H9 (cell line): ENCODE measurements at regions not wholly inside any gene's neighbourhood (a gene's known extent, or its start where the extent isn't known, plus 50 kb on each side); places are given as distances from the start of the nearest gene placed in this dataset.
A peak's percentile ranks its signal among the peaks of the same experiment; 100 is the strongest.

Experiments
- DNase-seq: peaks from one replicate; pipeline ENCODE4 v3.0.0-alpha.2; 2017
- H2AFZ ChIP-seq: one replicate; pipeline ENCODE4 v1.6.1; 2013; ENCODE audit warnings: mild to moderate bottlenecking, low read length, control low read depth, moderate library complexity
- H2AK5ac ChIP-seq: 2 replicates; pipeline ENCODE4 v1.6.1; 2013; ENCODE audit warnings: low read length, control low read depth, mixed read lengths; ENCODE audit not compliant: insufficient read length
- H2BK120ac ChIP-seq: one replicate; pipeline ENCODE4 v1.6.1; 2013; ENCODE audit warnings: low read depth, mild to moderate bottlenecking, low read length, control low read depth, inconsistent platforms; ENCODE audit not compliant: poor library complexity, severe bottlenecking
- H2BK12ac ChIP-seq: 2 replicates; pipeline ENCODE4 v1.6.1; 2013; ENCODE audit warnings: low read length, control low read depth, mixed read lengths, low read depth; ENCODE audit not compliant: insufficient read length
- H2BK15ac ChIP-seq: 2 replicates; pipeline ENCODE4 v1.6.1; 2013; ENCODE audit warnings: low read depth, low read length, control low read depth
- H2BK20ac ChIP-seq: one replicate; pipeline ENCODE4 v1.6.1; 2013; ENCODE audit warnings: low read depth, mild to moderate bottlenecking, low read length, control low read depth, inconsistent platforms; ENCODE audit not compliant: poor library complexity, severe bottlenecking
- H2BK5ac ChIP-seq: 2 replicates; pipeline ENCODE4 v1.6.1; 2013; ENCODE audit warnings: low read length, control low read depth, mixed read lengths; ENCODE audit not compliant: insufficient read length
- H3K14ac ChIP-seq: 2 replicates; pipeline ENCODE4 v1.6.1; 2013; ENCODE audit warnings: low read length, control low read depth; ENCODE audit not compliant: insufficient read depth
- H3K18ac ChIP-seq: 2 replicates; pipeline ENCODE4 v1.6.1; 2013; ENCODE audit warnings: low read depth, mild to moderate bottlenecking, mixed read lengths, low read length, control low read depth; ENCODE audit not compliant: insufficient read length
- H3K23ac ChIP-seq: 2 replicates; pipeline ENCODE4 v1.6.1; 2013; ENCODE audit warnings: low read length, control low read depth, mixed read lengths, low read depth; ENCODE audit not compliant: insufficient read length
- H3K23me2 ChIP-seq: 2 replicates; pipeline ENCODE4 v1.6.1; 2013; ENCODE audit warnings: low read depth, mild to moderate bottlenecking, mixed read lengths, low read length, control low read depth; ENCODE audit not compliant: insufficient read length, poor library complexity, severe bottlenecking
- H3K27ac ChIP-seq: 2 replicates; pipeline ENCODE4 v1.5.1; 2013; ENCODE audit warnings: low read length, control low read depth, mixed read lengths, low read depth; ENCODE audit not compliant: insufficient read length
- H3K27me3 ChIP-seq: 2 replicates; pipeline ENCODE4 v1.6.1; 2013; ENCODE audit warnings: low read length, control low read depth, inconsistent platforms; ENCODE audit not compliant: insufficient read depth
- H3K4ac ChIP-seq: 2 replicates; pipeline ENCODE4 v1.6.1; 2013; ENCODE audit warnings: low read depth, mild to moderate bottlenecking, control low read depth, inconsistent platforms, low read length, moderate library complexity
- H3K4me1 ChIP-seq: 2 replicates; pipeline ENCODE4 v1.6.1; 2013; ENCODE audit warnings: low read length, control low read depth, inconsistent platforms; ENCODE audit not compliant: insufficient read depth
- H3K4me2 ChIP-seq: 2 replicates; pipeline ENCODE4 v1.6.1; 2013; ENCODE audit warnings: low read length, control low read depth, mixed read lengths; ENCODE audit not compliant: insufficient read length, insufficient read depth
- H3K56ac ChIP-seq: 2 replicates; pipeline ENCODE4 v1.6.1; 2013; ENCODE audit warnings: low read depth, mild to moderate bottlenecking, mixed read lengths, low read length, control low read depth; ENCODE audit not compliant: insufficient read length
- H3K79me1 ChIP-seq: 2 replicates; pipeline ENCODE4 v1.6.1; 2013; ENCODE audit warnings: low read depth, mild to moderate bottlenecking, moderate library complexity, low read length, control low read depth, inconsistent platforms; ENCODE audit not compliant: insufficient read depth, poor library complexity, severe bottlenecking
- H3K79me2 ChIP-seq: 2 replicates; pipeline ENCODE4 v1.6.1; 2013; ENCODE audit warnings: low read length, control low read depth, inconsistent platforms; ENCODE audit not compliant: insufficient read depth
- H3K9ac ChIP-seq: 2 replicates; pipeline ENCODE4 v1.6.1; 2013; ENCODE audit warnings: low read length, control low read depth, mixed read lengths; ENCODE audit not compliant: insufficient read length; ENCODE audit errors: extremely low read depth
- H3K9me3 ChIP-seq: one replicate; pipeline ENCODE4 v1.6.1; 2013; ENCODE audit warnings: low read depth, low read length, inconsistent platforms; ENCODE audit not compliant: control insufficient read depth
- H3T11ph ChIP-seq: one replicate; pipeline ENCODE4 v1.6.1; 2013; ENCODE audit warnings: mild to moderate bottlenecking, low read length, control low read depth, inconsistent platforms
- H4K20me1 ChIP-seq: one replicate; pipeline ENCODE4 v1.6.1; 2013; ENCODE audit not compliant: control insufficient read depth, insufficient read length, insufficient read depth
- H4K5ac ChIP-seq: 2 replicates; pipeline ENCODE4 v1.6.1; 2013; ENCODE audit warnings: low read depth, mild to moderate bottlenecking, mixed read lengths, low read length, control low read depth; ENCODE audit not compliant: insufficient read length
- H4K8ac ChIP-seq: replicated peaks from 2 replicates; pipeline ENCODE4 v1.6.1; 2013; ENCODE audit warnings: low read length, control low read depth, mixed read lengths, low read depth; ENCODE audit not compliant: insufficient read length
- H4K91ac ChIP-seq: 2 replicates; pipeline ENCODE4 v1.6.1; 2013; ENCODE audit warnings: low read depth, mild to moderate bottlenecking, moderate library complexity, mixed read lengths, low read length, control low read depth; ENCODE audit not compliant: insufficient read length
- H3K27ac Mint-ChIP-seq, 3 experiments: 2 replicates in 2 of 3; 3 replicates in 1 of 3; pipeline ENCODE4 v1.8.0; 2020 to 2021; ENCODE audit warnings: mixed read lengths in 3 of 3, mild to moderate bottlenecking in 1 of 3, moderate library complexity in 1 of 3
- H3K27me3 Mint-ChIP-seq: 2 replicates; pipeline ENCODE4 v1.8.0; 2021; ENCODE audit warnings: low read depth, mild to moderate bottlenecking, moderate library complexity, mixed read lengths
- H3K36me3 Mint-ChIP-seq, 3 experiments: 2 replicates in 2 of 3; 3 replicates in 1 of 3; pipeline ENCODE4 v1.8.0; 2020 to 2021; ENCODE audit warnings: low read depth in 3 of 3, mixed read lengths in 3 of 3; ENCODE audit not compliant: insufficient read depth in 1 of 3
- H3K4me1 Mint-ChIP-seq, 2 experiments: 2 replicates each; pipeline ENCODE4 v1.8.0; 2020; ENCODE audit warnings: mixed read lengths in 2 of 2
- H3K4me3 Mint-ChIP-seq, 2 experiments: 2 replicates in 1 of 2; 3 replicates in 1 of 2; pipeline ENCODE4 v1.8.0; 2020 to 2021; ENCODE audit warnings: mild to moderate bottlenecking in 2 of 2, mixed read lengths in 2 of 2, moderate library complexity in 1 of 2
- H3K9me3 Mint-ChIP-seq, 2 experiments: 2 replicates in 1 of 2; 3 replicates in 1 of 2; pipeline ENCODE4 v1.8.0; 2020; ENCODE audit warnings: mild to moderate bottlenecking in 2 of 2, mixed read lengths in 2 of 2, moderate library complexity in 1 of 2
- CTCF ChIP-seq: fragments of 200-600 bp; sonication (generic); conservative IDR thresholded peaks from 3 replicates; pipeline ENCODE4 v1.8.0; 2021; ENCODE audit warnings: antibody characterized with exemption, mild to moderate bottlenecking
- WGBS: extraction: QIAGEN DNeasy Blood & Tissue Kit; methylation state at CpG from one replicate; pipeline ENCODE4 v1.1.7; 2013; ENCODE audit warnings: missing lambda C conversion rate, low lambda C conversion rate, mixed read lengths; ENCODE audit not compliant: insufficient read length; ENCODE audit errors: extremely low coverage; 5-methylcytosine and 5-hydroxymethylcytosine counted together

- H3K79me1 ChIP-seq: no peaks in the 10 kb centered on the region
- no peak for DNase-seq
- H2AK5ac ChIP-seq: no peak overlapping the region
- H2AFZ ChIP-seq: no peak overlapping the region
- Mint-ChIP-seq H3K9me3 (peaks cover 2 to 10% of the 10 kb centered on the region in 2 experiments; a peak in 2 of 5 replicates), H3K36me3 (peaks cover 0 to 2% (median 0%) of the 10 kb centered on the region in 3 experiments; a peak in 3 of 7 replicates), H3K4me3 (no peak overlapping the region), H3K27ac (no peak overlapping the region; a peak in 1 of 7 replicates), H3K27me3 (peaks cover 2% of the 10 kb centered on the region), H3K4me1 (no peaks in the 10 kb centered on the region)
- no peak overlapping the region for H2BK5ac ChIP-seq
- no peaks in the 10 kb centered on the region for H3K4me1 ChIP-seq
- H3K18ac ChIP-seq: no peak overlapping the region
- H2BK15ac ChIP-seq: no peak overlapping the region
- H3K4ac ChIP-seq: no peak overlapping the region
- no peak overlapping the region for H4K8ac ChIP-seq
- no peak overlapping the region for H2BK20ac ChIP-seq
- H3K23me2 ChIP-seq: no peaks in the 10 kb centered on the region
- peak overlapping the region; percentile 43; the same call in 1 of the 2 replicates for H3K14ac ChIP-seq
- no peak overlapping the region for H2BK12ac ChIP-seq
- no peak overlapping the region for H2BK120ac ChIP-seq
- no peak overlapping the region for H4K91ac ChIP-seq
- H3K23ac ChIP-seq: no peak overlapping the region
- H4K5ac ChIP-seq: no peak overlapping the region
- no peak overlapping the region for H3T11ph ChIP-seq
- no peaks in the 10 kb centered on the region for H3K79me2 ChIP-seq
- H3K27me3 ChIP-seq: no peaks in the 10 kb centered on the region
- H3K9ac ChIP-seq: no peak overlapping the region
- no peaks in the 10 kb centered on the region for H4K20me1 ChIP-seq
- H3K4me2 ChIP-seq: no peak overlapping the region
- no peak for TF ChIP-seq CTCF
- WGBS: no CpG with 5 or more reads among the region's 5 CpGs
- no peaks in the 10 kb centered on the region for H3K9me3 ChIP-seq
- no peak overlapping the region for H3K56ac ChIP-seq
- H3K27ac ChIP-seq: no peak overlapping the region
Measured at GRCh38 chr15:91572110-91572509, 281.4 kb upstream of the SLCO3A1 start.
